ENCODE measurements at regions not wholly inside any gene's neighbourhood (a gene's known extent, or its start where the extent isn't known, plus 50 kb on each side); places are given as distances from the start of the nearest gene placed in this dataset.

DNA sequence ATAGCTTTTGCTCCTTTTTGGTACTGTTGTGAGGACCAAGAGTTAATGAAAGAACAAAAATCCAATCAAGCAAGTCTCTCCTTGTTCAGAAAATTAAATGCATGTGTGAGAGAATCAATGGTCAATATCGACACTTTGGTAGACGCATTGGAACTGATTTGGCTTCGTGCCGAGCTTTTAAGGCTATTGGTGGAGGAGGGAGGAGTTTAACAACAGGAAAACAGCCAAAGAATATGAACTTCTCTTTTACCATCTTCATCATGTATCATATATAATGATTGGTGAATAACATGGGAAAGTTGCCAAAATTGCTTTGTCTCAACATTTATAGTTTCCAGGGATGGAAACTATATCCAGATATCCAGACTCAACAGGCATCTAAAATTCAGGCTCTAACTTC, 266.5 kb upstream of the CITED2 start:
- intact Hi-C loops (cut with micrococcal nuclease) = no loop called here
- Mint-ChIP-seq H3K27me3 (ENCODE audit: insufficient read depth, unreplicated experiment) (no peaks in the 10 kb centered on the region), H3K4me3 (ENCODE audit: unreplicated experiment) (no peak overlapping the region), H3K4me1 (ENCODE audit: insufficient read depth, unreplicated experiment) (no peaks in the 10 kb centered on the region), H3K27ac (ENCODE audit: low read depth, unreplicated experiment) (no peak overlapping the region), H3K36me3 (ENCODE audit: insufficient read depth, unreplicated experiment) (no peaks in the 10 kb centered on the region), H3K9me3 (ENCODE audit: unreplicated experiment) (no peaks in the 10 kb centered on the region)
- CTCF ChIA-PET = interaction anchor here (0.6 kb wide), 1 partner anchor 390 kb away, joined by 3 read pairs; no protein-coding TSS in a partner anchor
- no peak for DNase-seq (ENCODE audit: unreplicated experiment)
- POLR2A ChIA-PET = no interaction called here
- TF ChIP-seq, protein P1, sequence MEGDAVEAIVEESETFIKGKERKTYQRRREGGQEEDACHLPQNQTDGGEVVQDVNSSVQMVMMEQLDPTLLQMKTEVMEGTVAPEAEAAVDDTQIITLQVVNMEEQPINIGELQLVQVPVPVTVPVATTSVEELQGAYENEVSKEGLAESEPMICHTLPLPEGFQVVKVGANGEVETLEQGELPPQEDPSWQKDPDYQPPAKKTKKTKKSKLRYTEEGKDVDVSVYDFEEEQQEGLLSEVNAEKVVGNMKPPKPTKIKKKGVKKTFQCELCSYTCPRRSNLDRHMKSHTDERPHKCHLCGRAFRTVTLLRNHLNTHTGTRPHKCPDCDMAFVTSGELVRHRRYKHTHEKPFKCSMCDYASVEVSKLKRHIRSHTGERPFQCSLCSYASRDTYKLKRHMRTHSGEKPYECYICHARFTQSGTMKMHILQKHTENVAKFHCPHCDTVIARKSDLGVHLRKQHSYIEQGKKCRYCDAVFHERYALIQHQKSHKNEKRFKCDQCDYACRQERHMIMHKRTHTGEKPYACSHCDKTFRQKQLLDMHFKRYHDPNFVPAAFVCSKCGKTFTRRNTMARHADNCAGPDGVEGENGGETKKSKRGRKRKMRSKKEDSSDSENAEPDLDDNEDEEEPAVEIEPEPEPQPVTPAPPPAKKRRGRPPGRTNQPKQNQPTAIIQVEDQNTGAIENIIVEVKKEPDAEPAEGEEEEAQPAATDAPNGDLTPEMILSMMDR (IDR thresholded peaks at IDR 0.05; ENCODE audit: unreplicated experiment) = no peak
- BruUV-seq (replicated peaks) = no TSS peak

DNA sequence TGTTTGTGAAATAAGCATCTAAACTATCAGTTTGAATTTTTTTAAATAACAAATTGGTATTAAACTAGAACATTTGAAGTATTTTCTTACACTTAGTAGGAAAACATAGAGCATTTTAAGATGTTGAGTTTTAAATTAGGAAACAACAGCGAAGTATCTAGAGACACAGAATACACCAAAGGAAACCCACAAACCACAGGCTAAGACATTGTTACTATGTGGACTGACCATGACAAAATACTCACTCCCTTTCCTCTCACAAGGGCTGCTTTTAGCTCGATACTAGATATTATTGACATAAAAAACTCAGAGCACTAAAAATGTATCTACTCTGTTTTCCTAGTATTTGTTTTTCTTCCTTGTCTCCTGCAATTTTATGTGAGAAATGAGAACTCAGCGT, 266.0 kb upstream of the CITED2 start:
- no peak for DNase-seq (ENCODE audit: unreplicated experiment)
- H3K9me3 Mint-ChIP-seq (ENCODE audit: unreplicated experiment) = no peaks in the 10 kb centered on the region
- no peak overlapping the region for H3K27ac Mint-ChIP-seq (ENCODE audit: low read depth, unreplicated experiment)
- no peaks in the 10 kb centered on the region for H3K4me1 Mint-ChIP-seq (ENCODE audit: insufficient read depth, unreplicated experiment)
- TF ChIP-seq, protein P1 (IDR thresholded peaks at IDR 0.05; ENCODE audit: unreplicated experiment) = no peak
- ChIA-PET POLR2A (no interaction called here), CTCF (interaction anchor here (0.6 kb wide), 1 partner anchor 390 kb away, joined by 3 read pairs; no protein-coding TSS in a partner anchor)
- H3K4me3 Mint-ChIP-seq (ENCODE audit: unreplicated experiment) = no peak overlapping the region
- intact Hi-C loops (cut with micrococcal nuclease) = no loop called here
- H3K27me3 Mint-ChIP-seq (ENCODE audit: insufficient read depth, unreplicated experiment) = no peaks in the 10 kb centered on the region
- H3K36me3 Mint-ChIP-seq (ENCODE audit: insufficient read depth, unreplicated experiment) = no peaks in the 10 kb centered on the region
- no TSS peak for BruUV-seq (replicated peaks)

DNA sequence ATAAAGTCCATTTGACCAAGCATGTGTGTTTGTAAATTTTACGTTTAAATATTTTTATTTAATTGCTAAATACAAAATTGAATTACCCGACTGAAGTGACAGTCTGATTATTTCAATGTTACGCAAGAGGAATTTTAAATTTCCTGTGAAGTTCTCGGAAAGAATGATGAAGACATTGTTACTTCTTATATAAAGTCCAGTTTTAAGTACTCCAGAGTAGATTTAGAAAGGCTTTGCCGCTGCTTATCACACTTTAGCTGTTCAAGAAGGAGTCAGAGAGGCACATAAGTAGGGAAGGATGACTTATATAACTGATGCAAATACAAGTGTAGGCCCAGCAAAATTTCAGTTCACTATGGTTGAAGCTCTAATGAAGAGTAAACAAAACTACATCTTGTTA, 265.1 kb upstream of the CITED2 start:
- intact Hi-C loops (cut with micrococcal nuclease) = no loop called here
- Mint-ChIP-seq H3K27ac (ENCODE audit: low read depth, unreplicated experiment) (no peak overlapping the region), H3K4me1 (ENCODE audit: insufficient read depth, unreplicated experiment) (no peaks in the 10 kb centered on the region), H3K27me3 (ENCODE audit: insufficient read depth, unreplicated experiment) (no peaks in the 10 kb centered on the region), H3K36me3 (ENCODE audit: insufficient read depth, unreplicated experiment) (no peaks in the 10 kb centered on the region), H3K9me3 (ENCODE audit: unreplicated experiment) (no peaks in the 10 kb centered on the region), H3K4me3 (ENCODE audit: unreplicated experiment) (no peak overlapping the region)
- ChIA-PET POLR2A (no interaction called here), CTCF (no interaction called here)
- no peak for DNase-seq (ENCODE audit: unreplicated experiment)
- TF ChIP-seq, protein P1 (IDR thresholded peaks at IDR 0.05; ENCODE audit: unreplicated experiment) = no peak
- no TSS peak for BruUV-seq (replicated peaks)

DNA sequence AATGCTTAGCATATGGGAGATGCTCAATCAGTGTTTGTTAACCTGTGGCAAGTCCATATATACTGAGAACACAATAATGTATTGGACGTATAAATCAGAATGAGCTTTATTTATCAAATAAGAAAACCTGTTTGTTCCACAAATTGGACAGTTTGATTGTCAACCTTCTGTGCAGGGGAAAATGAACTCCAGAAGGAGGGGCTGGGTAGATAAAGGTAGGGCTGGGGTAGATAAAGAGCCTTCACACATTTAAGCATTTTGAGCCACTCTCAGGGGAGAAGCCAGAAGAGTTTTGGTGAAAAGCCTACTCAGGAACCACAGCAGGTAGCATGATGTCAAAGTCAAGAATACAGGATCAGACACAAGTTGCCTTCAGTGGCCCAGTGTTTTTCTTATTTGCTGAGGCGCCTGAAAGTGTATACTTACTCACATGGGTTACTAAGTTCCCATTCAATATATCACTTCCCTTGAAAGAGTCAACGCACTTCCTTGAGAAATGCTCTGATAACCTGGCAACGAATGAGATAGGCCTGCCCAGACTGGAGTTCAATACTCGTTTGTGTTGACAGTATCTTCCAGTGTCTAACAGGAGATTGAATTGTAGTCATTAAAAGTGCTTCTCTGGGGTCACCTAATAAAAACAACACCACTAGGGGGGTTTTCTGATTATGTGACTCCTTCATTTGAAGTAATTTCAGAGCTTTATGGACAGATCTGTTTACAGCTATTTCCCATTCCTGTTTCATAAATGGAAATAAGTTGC, 263.9 kb upstream of the CITED2 start:
- DNase-seq (ENCODE audit: unreplicated experiment) = no peak
- H3K27ac Mint-ChIP-seq (ENCODE audit: low read depth, unreplicated experiment) = no peak overlapping the region
- H3K9me3 Mint-ChIP-seq (ENCODE audit: unreplicated experiment) = no peaks in the 10 kb centered on the region
- H3K36me3 Mint-ChIP-seq (ENCODE audit: insufficient read depth, unreplicated experiment) = no peaks in the 10 kb centered on the region
- TF ChIP-seq, protein P1 (IDR thresholded peaks at IDR 0.05; ENCODE audit: unreplicated experiment) = no peak
- no peak overlapping the region for H3K4me3 Mint-ChIP-seq (ENCODE audit: unreplicated experiment)
- intact Hi-C loops (cut with micrococcal nuclease) = no loop called here
- no peaks in the 10 kb centered on the region for H3K27me3 Mint-ChIP-seq (ENCODE audit: insufficient read depth, unreplicated experiment)
- ChIA-PET CTCF (interaction anchor here (0.6 kb wide), 1 partner anchor 15 kb away, joined by 3 read pairs; no protein-coding TSS in a partner anchor), POLR2A (no interaction called here)
- no TSS peak for BruUV-seq (replicated peaks)
- no peaks in the 10 kb centered on the region for H3K4me1 Mint-ChIP-seq (ENCODE audit: insufficient read depth, unreplicated experiment)

Measured in MCF 10A (cell line).